A549 (cell line): ENCODE measurements at regions not wholly inside any gene's neighbourhood (a gene's known extent, or its start where the extent isn't known, plus 50 kb on each side); places are given as distances from the start of the nearest gene placed in this dataset.

ENCODE experiments used
- ATAC-seq, 2 experiments: fragments of 200-7000 bp in 1 of 2; fragments of >200 bp in 1 of 2; cut with Nextera tagmentation in 1 of 2; cut with Tn5 transposase in 1 of 2; 3 replicates each; pipeline versions ENCODE4 v1.8.0 to v1.9.1; 2018 to 2020; ENCODE audit warnings: mild to moderate bottlenecking in 1 of 2, moderate library complexity in 1 of 2
- CTCF ChIA-PET: fragments of 300-600 bp; sonication (Branson Sonifier 250); formaldehyde crosslinking; extraction: SDS; loops from one replicate; lab custom pipeline; 2021; ENCODE audit warnings: antibody characterized with exemption, inconsistent platforms; lab: Yijun Ruan, JAX
- POLR2A ChIA-PET: fragments of 350-600 bp; formaldehyde crosslinking; extraction: SDS; loops from one replicate; lab custom pipeline; 2021; ENCODE audit warnings: antibody characterized with exemption, inconsistent platforms; lab: Yijun Ruan, JAX
- DNase-seq, 2 experiments: peaks; one replicate each; pipeline versions ENCODE4 v3.0.0 to v3.0.0-alpha.2; 2011 to 2016; ENCODE audit warnings: low read depth in 1 of 2, low spot score in 1 of 2
- FAIRE-seq: peaks from 2 replicates; lab custom pipeline; 2011; peaks lifted over from hg19 to GRCh38; lab: Jason Lieb, UNC
- H3K27ac ChIP-seq, 2 experiments: fragments of >200 bp; sonication (Bioruptor Twin); formaldehyde crosslinking; 3 replicates each; pipeline ENCODE4 v1.5.1; 2016 to 2017
- H3K4me1 ChIP-seq: fragments of >200 bp; sonication (Bioruptor Twin); formaldehyde crosslinking; 3 replicates; pipeline ENCODE4 v1.6.1; 2016
- H3K4me2 ChIP-seq: fragments of >200 bp; sonication (Bioruptor Twin); formaldehyde crosslinking; 3 replicates; pipeline ENCODE4 v1.6.1; 2016
- H3K4me3 ChIP-seq: fragments of >200 bp; sonication (Bioruptor Twin); formaldehyde crosslinking; 3 replicates; pipeline ENCODE4 v1.5.1; 2016
- H3K9me3 ChIP-seq: fragments of >200 bp; sonication (Bioruptor Twin); formaldehyde crosslinking; 3 replicates; pipeline ENCODE4 v1.6.1; 2016
- CHD2 ChIP-seq: fragments of 150-350 bp; IDR thresholded peaks from 2 replicates; pipeline ENCODE4 v1.6.1; 2014; ENCODE audit warnings: low read length; ENCODE audit not compliant: partially characterized antibody
- CHD4 ChIP-seq: fragments of 200-600 bp; sonication (generic); IDR thresholded peaks from 2 replicates; pipeline ENCODE4 v1.6.1; 2016; ENCODE audit warnings: antibody characterized with exemption, mild to moderate bottlenecking, borderline replicate concordance
- CTCF ChIP-seq: fragments of >200 bp; sonication (Bioruptor Twin); formaldehyde crosslinking; IDR thresholded peaks from 3 replicates; pipeline ENCODE4 v1.5.1; 2016
- EHF ChIP-seq: fragments of 250-450 bp; sonication (Bioruptor Pico); IDR thresholded peaks from 2 replicates; pipeline ENCODE4 v1.5.0; 2020; ENCODE audit warnings: mild to moderate bottlenecking
- EHMT2 ChIP-seq: fragments of 200-600 bp; sonication (generic); IDR thresholded peaks from 2 replicates; pipeline ENCODE4 v1.6.1; 2016; ENCODE audit warnings: antibody characterized with exemption, low read depth, mild to moderate bottlenecking, moderate library complexity
- EP300 ChIP-seq, 2 experiments: fragments of >200 bp; sonication (Bioruptor Twin); formaldehyde crosslinking; IDR thresholded peaks; 2 replicates in 1 of 2; 3 replicates in 1 of 2; pipeline ENCODE4 v1.6.1; 2016 to 2017
- ESRRA ChIP-seq: fragments of 150-350 bp; IDR thresholded peaks from 2 replicates; pipeline ENCODE4 v1.6.1; 2014; ENCODE audit warnings: mild to moderate bottlenecking, low read length, borderline replicate concordance
- GATA3 ChIP-seq: IDR thresholded peaks from 2 replicates; pipeline ENCODE4 v1.6.1; 2012; ENCODE audit warnings: borderline replicate concordance
- HDAC2 ChIP-seq: fragments of 200-600 bp; sonication (generic); IDR thresholded peaks from 2 replicates; pipeline ENCODE4 v1.6.1; 2016
- HOXB13 ChIP-seq: fragments of 250-450 bp; sonication (Bioruptor Pico); IDR thresholded peaks from 2 replicates; pipeline ENCODE4 v1.5.0; 2020; ENCODE audit warnings: low read depth, mild to moderate bottlenecking, moderate library complexity
- JUN ChIP-seq, 2 experiments: fragments of >200 bp; sonication (Bioruptor Twin); formaldehyde crosslinking; IDR thresholded peaks; 2 replicates in 1 of 2; 3 replicates in 1 of 2; pipeline ENCODE4 v1.6.1; 2016 to 2017
- JUNB ChIP-seq: fragments of >200 bp; sonication (Bioruptor Twin); formaldehyde crosslinking; IDR thresholded peaks from 2 replicates; pipeline ENCODE4 v1.6.1; 2016
- KDM5A ChIP-seq: fragments of 200-600 bp; sonication (generic); IDR thresholded peaks from 2 replicates; pipeline ENCODE4 v1.6.1; 2016; ENCODE audit warnings: antibody characterized with exemption, mild to moderate bottlenecking
- MAZ ChIP-seq: fragments of 150-350 bp; IDR thresholded peaks from 2 replicates; pipeline ENCODE4 v1.6.1; 2014; ENCODE audit warnings: antibody characterized with exemption, low read depth, low read length, borderline replicate concordance
- NFE2L2 ChIP-seq: fragments of 150-350 bp; conservative IDR thresholded peaks from 2 replicates; pipeline ENCODE4 v1.6.1; 2014; ENCODE audit warnings: low read length
- NR3C1 ChIP-seq: fragments of >200 bp; sonication (Bioruptor Twin); formaldehyde crosslinking; IDR thresholded peaks from 3 replicates; pipeline ENCODE4 v1.6.1; 2017
- RAD21 ChIP-seq, 2 experiments: fragments of >200 bp in 1 of 2; sonication (Bioruptor Twin) in 1 of 2; formaldehyde crosslinking in 1 of 2; IDR thresholded peaks in 1 of 2; conservative IDR thresholded peaks in 1 of 2; 2 replicates in 1 of 2; 3 replicates in 1 of 2; pipeline ENCODE4 v1.6.1; 2012 to 2018; ENCODE audit warnings: inconsistent platforms in 1 of 2
- RNF2 ChIP-seq: fragments of 200-600 bp; sonication (generic); IDR thresholded peaks from 2 replicates; pipeline ENCODE4 v1.6.1; 2016; ENCODE audit warnings: low read depth, mild to moderate bottlenecking, antibody characterized with exemption, moderate library complexity, borderline replicate concordance
- TFCP2L1 ChIP-seq: fragments of 250-450 bp; sonication (Bioruptor Pico); IDR thresholded peaks from 2 replicates; pipeline ENCODE4 v1.5.0; 2021; ENCODE audit warnings: mild to moderate bottlenecking
- TP53 ChIP-seq: fragments of 250-450 bp; sonication (Bioruptor Pico); IDR thresholded peaks from 2 replicates; pipeline ENCODE4 v1.5.0; 2021; ENCODE audit warnings: mild to moderate bottlenecking, moderate library complexity
- ZC3H11A ChIP-seq: fragments of 450-650 bp; IDR thresholded peaks from 2 replicates; pipeline ENCODE4 v1.6.1; 2014; ENCODE audit warnings: antibody characterized with exemption, mild to moderate bottlenecking
- ZNF302 ChIP-seq: fragments of 250-450 bp; sonication (Bioruptor Pico); IDR thresholded peaks from 2 replicates; pipeline ENCODE4 v1.9.0; 2021; ENCODE audit warnings: inconsistent platforms, mild to moderate bottlenecking, moderate library complexity
- WGBS: methylation state at CpG from one replicate; pipeline ENCODE4 v1.1.6; 2017; ENCODE audit errors: missing lambda C conversion rate; 5-methylcytosine and 5-hydroxymethylcytosine counted together
- TF ChIP-seq, protein P1 (sequence below): fragments of 250-450 bp; sonication (Bioruptor Pico); IDR thresholded peaks from 2 replicates; pipeline ENCODE4 v1.5.0; 2020; ENCODE audit warnings: low read depth, mild to moderate bottlenecking, moderate library complexity
- TF ChIP-seq, protein P2 (sequence below): fragments of >200 bp; sonication (Bioruptor Twin); formaldehyde crosslinking; IDR thresholded peaks from 2 replicates; pipeline ENCODE4 v1.6.1; 2016
- TF ChIP-seq, protein P3 (sequence below): fragments of 450-650 bp; IDR thresholded peaks from 2 replicates; pipeline ENCODE4 v1.6.1; 2014; ENCODE audit warnings: antibody characterized with exemption
- TF ChIP-seq, protein P4 (sequence below): IDR thresholded peaks from 2 replicates; pipeline ENCODE4 v1.6.1; 2012

DNA sequence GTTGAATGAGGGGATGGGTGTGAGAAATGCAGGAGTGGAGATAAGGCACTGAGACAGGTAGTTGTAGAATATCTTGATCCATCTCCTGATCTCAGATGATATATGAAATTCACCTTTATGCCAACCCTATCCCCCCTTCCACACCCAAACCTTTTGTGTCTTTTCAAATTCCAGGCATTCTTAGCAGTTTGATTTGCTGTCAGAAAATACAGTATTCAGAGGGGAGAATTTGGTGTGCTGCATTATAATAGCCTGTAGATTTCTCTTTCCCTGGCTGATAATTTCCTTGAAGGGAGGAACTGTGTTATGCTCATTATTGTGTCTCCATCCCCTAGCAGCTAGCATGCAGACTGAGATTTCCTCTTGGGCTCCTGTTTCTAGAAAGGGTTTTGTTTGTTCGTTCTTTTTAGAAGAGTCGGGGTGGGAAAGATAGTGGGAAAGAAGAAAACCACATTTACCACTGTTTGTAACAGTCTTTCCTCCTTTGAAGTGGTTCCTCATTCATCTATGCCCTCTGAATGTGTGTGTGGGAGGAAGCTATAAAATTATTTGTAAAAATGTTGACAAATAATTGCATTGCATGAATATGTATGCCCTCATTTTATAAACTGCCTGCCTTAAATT is 373.4 kb downstream of the DIPK2A start:
- no peaks in the 10 kb centered on the region for H3K4me1 ChIP-seq
- ChIA-PET POLR2A (no interaction called here), CTCF (no interaction called here)
- H3K27ac ChIP-seq: no peak overlapping the region
- no peaks in the 10 kb centered on the region for H3K9me3 ChIP-seq
- TF ChIP-seq JUNB (no peak), CHD2 (no peak), NFE2L2 (no peak), EHF (no peak), TFCP2L1 (no peak), JUN (IDR thresholded peaks at IDR 0.05) (no peak), ESRRA (no peak), ZNF302 (CRISPR knock-in tag) (no peak), EP300 (IDR thresholded peaks at IDR 0.05) (no peak)
- 9% methylated on average over 2 of the region's 2 CpGs for WGBS
- H3K4me2 ChIP-seq: no peak overlapping the region
- H3K4me3 ChIP-seq: no peak overlapping the region
- ATAC-seq (no peak), FAIRE-seq (no peak), DNase-seq (no peak)

GRCh38 chr3:144350125-144350524 is 378.5 kb downstream of the DIPK2A start:
- Histone ChIP-seq H3K27ac (no peak overlapping the region), H3K4me2 (no peak overlapping the region), H3K4me1 (no peaks in the 10 kb centered on the region), H3K4me3 (no peak overlapping the region), H3K9me3 (no peaks in the 10 kb centered on the region)
- ChIA-PET POLR2A (no interaction called here), CTCF (no interaction called here)
- ATAC-seq (no peak), DNase-seq (no peak), FAIRE-seq (no peak)
- 19% methylated on average over 3 of the region's 3 CpGs for WGBS
- TF ChIP-seq HOXB13 (CRISPR knock-in tag): no peak
- no peak for TF ChIP-seq GATA3
- no peak for TF ChIP-seq NR3C1
- no peak for TF ChIP-seq EHMT2
- TF ChIP-seq RNF2: no peak
- TF ChIP-seq, protein P1, sequence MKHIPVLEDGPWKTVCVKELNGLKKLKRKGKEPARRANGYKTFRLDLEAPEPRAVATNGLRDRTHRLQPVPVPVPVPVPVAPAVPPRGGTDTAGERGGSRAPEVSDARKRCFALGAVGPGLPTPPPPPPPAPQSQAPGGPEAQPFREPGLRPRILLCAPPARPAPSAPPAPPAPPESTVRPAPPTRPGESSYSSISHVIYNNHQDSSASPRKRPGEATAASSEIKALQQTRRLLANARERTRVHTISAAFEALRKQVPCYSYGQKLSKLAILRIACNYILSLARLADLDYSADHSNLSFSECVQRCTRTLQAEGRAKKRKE (CRISPR knock-in tag): no peak

DNA sequence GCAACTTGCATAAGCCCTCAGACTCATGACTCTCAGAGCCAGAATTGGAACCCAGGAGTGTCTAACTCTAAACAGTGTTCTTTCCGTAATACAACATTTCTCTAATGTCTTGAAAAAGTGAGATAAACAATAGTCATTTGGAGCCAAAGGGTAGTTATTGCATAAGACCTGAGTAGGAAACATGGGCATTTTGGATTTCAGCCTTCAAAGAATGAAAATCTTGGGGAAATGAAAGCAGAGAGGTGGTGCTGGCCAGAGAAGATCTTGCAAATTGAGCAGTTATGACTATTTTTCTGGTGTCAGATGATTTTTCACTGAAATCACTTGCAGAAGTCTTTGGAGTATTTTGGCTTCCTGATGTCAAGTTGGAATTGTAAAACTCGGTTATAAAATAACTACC is 379.4 kb downstream of the DIPK2A start:
- no peak for ATAC-seq
- 43% methylated on average over 2 of the region's 2 CpGs for WGBS
- TF ChIP-seq TP53 (CRISPR knock-in tag) (no peak), EHF (no peak), HDAC2 (no peak), RAD21 (conservative IDR thresholded peaks at IDR 0.05 in 1 of 2, IDR thresholded peaks at IDR 0.05 in 1 of 2) (no peak), GATA3 (no peak), CTCF (no peak), ZC3H11A (no peak), CHD4 (no peak), HOXB13 (CRISPR knock-in tag) (no peak), JUN (IDR thresholded peaks at IDR 0.05) (no peak), KDM5A (no peak), MAZ (no peak)
- TF ChIP-seq, protein P2, sequence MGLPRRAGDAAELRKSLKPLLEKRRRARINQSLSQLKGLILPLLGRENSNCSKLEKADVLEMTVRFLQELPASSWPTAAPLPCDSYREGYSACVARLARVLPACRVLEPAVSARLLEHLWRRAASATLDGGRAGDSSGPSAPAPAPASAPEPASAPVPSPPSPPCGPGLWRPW: no peak
- TF ChIP-seq, protein P3, sequence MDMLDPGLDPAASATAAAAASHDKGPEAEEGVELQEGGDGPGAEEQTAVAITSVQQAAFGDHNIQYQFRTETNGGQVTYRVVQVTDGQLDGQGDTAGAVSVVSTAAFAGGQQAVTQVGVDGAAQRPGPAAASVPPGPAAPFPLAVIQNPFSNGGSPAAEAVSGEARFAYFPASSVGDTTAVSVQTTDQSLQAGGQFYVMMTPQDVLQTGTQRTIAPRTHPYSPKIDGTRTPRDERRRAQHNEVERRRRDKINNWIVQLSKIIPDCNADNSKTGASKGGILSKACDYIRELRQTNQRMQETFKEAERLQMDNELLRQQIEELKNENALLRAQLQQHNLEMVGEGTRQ: no peak
- TF ChIP-seq, protein P4, sequence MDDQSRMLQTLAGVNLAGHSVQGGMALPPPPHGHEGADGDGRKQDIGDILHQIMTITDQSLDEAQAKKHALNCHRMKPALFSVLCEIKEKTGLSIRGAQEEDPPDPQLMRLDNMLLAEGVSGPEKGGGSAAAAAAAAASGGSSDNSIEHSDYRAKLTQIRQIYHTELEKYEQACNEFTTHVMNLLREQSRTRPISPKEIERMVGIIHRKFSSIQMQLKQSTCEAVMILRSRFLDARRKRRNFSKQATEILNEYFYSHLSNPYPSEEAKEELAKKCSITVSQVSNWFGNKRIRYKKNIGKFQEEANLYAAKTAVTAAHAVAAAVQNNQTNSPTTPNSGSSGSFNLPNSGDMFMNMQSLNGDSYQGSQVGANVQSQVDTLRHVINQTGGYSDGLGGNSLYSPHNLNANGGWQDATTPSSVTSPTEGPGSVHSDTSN: no peak
- TF ChIP-seq, all 56 proteins: peak for 0
- Histone ChIP-seq H3K4me3 (no peak overlapping the region), H3K4me2 (no peak overlapping the region), H3K9me3 (no peaks in the 10 kb centered on the region), H3K27ac (no peak overlapping the region), H3K4me1 (no peaks in the 10 kb centered on the region)
- DNase-seq (no peak), FAIRE-seq (no peak)
- POLR2A ChIA-PET: no interaction called here
- CTCF ChIA-PET: no interaction called here
